MM.1S (cell line): ENCODE measurements at regions not wholly inside any gene's neighbourhood (a gene's known extent, or its start where the extent isn't known, plus 50 kb on each side); places are given as distances from the start of the nearest gene placed in this dataset.

Experiments
- DNase-seq: peaks from one replicate; pipeline ENCODE4 v3.0.0-alpha.2; 2015
- H2AFZ ChIP-seq: fragments of 300-600 bp; sonication (generic); 2 replicates; pipeline ENCODE4 v1.6.0; 2016; ENCODE audit warnings: antibody characterized with exemption, low read length
- H3F3A ChIP-seq: fragments of 300-600 bp; sonication (generic); 2 replicates; pipeline ENCODE4 v1.6.1; 2016; ENCODE audit warnings: mild to moderate bottlenecking, antibody characterized with exemption, low read length, moderate library complexity, mixed read lengths; ENCODE audit not compliant: insufficient read depth
- H3K27ac ChIP-seq: fragments of 300-600 bp; sonication (generic); 2 replicates; pipeline ENCODE4 v1.5.1; 2016; ENCODE audit warnings: mild to moderate bottlenecking, low read length
- H3K27me3 ChIP-seq: fragments of 300-600 bp; sonication (generic); replicated peaks from 2 replicates; pipeline ENCODE4 v1.6.0; 2016; ENCODE audit warnings: low read length; ENCODE audit not compliant: insufficient read depth
- H3K36me3 ChIP-seq: fragments of 300-600 bp; sonication (generic); replicated peaks from 2 replicates; pipeline ENCODE4 v1.6.1; 2016; ENCODE audit warnings: mild to moderate bottlenecking, low read length, mixed read lengths; ENCODE audit not compliant: insufficient read depth
- H3K4me1 ChIP-seq: fragments of 300-600 bp; sonication (generic); 2 replicates; pipeline ENCODE4 v1.6.1; 2016; ENCODE audit warnings: low read length, mixed read lengths
- H3K4me2 ChIP-seq: fragments of 300-600 bp; sonication (generic); 2 replicates; pipeline ENCODE4 v1.6.0; 2016; ENCODE audit warnings: low read depth, low read length
- H3K4me3 ChIP-seq: fragments of 300-600 bp; sonication (generic); 2 replicates; pipeline ENCODE4 v1.5.1; 2016; ENCODE audit warnings: low read length, mixed read lengths
- H3K79me2 ChIP-seq: fragments of 300-600 bp; sonication (generic); 2 replicates; pipeline ENCODE4 v1.6.1; 2016; ENCODE audit warnings: mixed run types, low read length, mixed read lengths
- H3K9ac ChIP-seq: fragments of 300-600 bp; sonication (generic); 2 replicates; pipeline ENCODE4 v1.6.1; 2016; ENCODE audit warnings: low read length, mixed read lengths
- H3K9me2 ChIP-seq: fragments of 300-600 bp; sonication (generic); replicated peaks from 2 replicates; pipeline ENCODE4 v1.6.1; 2016; ENCODE audit warnings: mild to moderate bottlenecking, low read length, mixed read lengths; ENCODE audit not compliant: insufficient read depth
- H3K9me3 ChIP-seq: fragments of 300-600 bp; sonication (generic); replicated peaks from 2 replicates; pipeline ENCODE4 v1.6.1; 2016; ENCODE audit warnings: mild to moderate bottlenecking, low read length, mixed read lengths; ENCODE audit not compliant: insufficient read depth
- H4K20me1 ChIP-seq: fragments of 300-600 bp; sonication (generic); 2 replicates; pipeline ENCODE4 v1.6.1; 2016; ENCODE audit warnings: mild to moderate bottlenecking, low read length, moderate library complexity, mixed read lengths; ENCODE audit not compliant: insufficient read depth
- EZH2 ChIP-seq: fragments of 300-600 bp; sonication (generic); optimal IDR thresholded peaks from 2 replicates; pipeline ENCODE3; 2017; ENCODE audit warnings: low read depth, mild to moderate bottlenecking, antibody characterized with exemption, low read length, mixed read lengths
- EZH2phosphoT487 ChIP-seq: fragments of 300-600 bp; sonication (generic); IDR thresholded peaks from 2 replicates; pipeline ENCODE4 v1.6.1; 2018; ENCODE audit warnings: antibody characterized with exemption, low read length
- TF ChIP-seq, protein P1 (sequence below): fragments of 300-600 bp; sonication (generic); IDR thresholded peaks from 2 replicates; pipeline ENCODE4 v1.5.1; 2016; ENCODE audit warnings: antibody characterized with exemption, low read length, mixed read lengths

DNA sequence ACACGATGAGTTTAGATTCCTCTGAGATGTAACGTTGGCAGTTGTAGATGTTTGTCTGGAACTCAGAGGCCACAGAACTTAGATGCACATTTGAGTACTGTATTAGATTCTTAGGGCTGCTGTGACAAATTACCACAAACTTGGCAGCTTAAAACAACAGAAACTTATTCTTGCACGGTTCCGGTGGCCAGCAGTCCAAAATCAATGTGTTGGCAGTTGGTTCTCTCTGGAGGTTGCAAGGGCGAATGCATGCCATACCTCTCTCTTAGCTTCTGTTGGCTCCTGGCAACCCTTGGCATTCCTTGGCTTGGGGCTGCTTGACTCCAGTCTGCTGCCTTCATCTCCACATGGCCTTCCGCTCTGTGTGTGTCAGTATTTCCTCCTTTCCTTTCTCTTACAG is 118.9 kb downstream of the C12orf75 start:
- H3K4me3 ChIP-seq, result no peak overlapping the region
- no peaks in the 10 kb centered on the region for H3K36me3 ChIP-seq
- H3K4me1 ChIP-seq, result no peaks in the 10 kb centered on the region
- no peak overlapping the region for H3K27ac ChIP-seq
- DNase-seq, result no peak
- no peaks in the 10 kb centered on the region for H3K27me3 ChIP-seq
- TF ChIP-seq, protein P1, sequence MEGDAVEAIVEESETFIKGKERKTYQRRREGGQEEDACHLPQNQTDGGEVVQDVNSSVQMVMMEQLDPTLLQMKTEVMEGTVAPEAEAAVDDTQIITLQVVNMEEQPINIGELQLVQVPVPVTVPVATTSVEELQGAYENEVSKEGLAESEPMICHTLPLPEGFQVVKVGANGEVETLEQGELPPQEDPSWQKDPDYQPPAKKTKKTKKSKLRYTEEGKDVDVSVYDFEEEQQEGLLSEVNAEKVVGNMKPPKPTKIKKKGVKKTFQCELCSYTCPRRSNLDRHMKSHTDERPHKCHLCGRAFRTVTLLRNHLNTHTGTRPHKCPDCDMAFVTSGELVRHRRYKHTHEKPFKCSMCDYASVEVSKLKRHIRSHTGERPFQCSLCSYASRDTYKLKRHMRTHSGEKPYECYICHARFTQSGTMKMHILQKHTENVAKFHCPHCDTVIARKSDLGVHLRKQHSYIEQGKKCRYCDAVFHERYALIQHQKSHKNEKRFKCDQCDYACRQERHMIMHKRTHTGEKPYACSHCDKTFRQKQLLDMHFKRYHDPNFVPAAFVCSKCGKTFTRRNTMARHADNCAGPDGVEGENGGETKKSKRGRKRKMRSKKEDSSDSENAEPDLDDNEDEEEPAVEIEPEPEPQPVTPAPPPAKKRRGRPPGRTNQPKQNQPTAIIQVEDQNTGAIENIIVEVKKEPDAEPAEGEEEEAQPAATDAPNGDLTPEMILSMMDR, result no peak
- TF ChIP-seq EZH2 (no peak), EZH2phosphoT487 (no peak)
- H3F3A ChIP-seq, result no peaks in the 10 kb centered on the region
- no peak overlapping the region for H3K9ac ChIP-seq
- no peaks in the 10 kb centered on the region for H3K9me3 ChIP-seq
- no peaks in the 10 kb centered on the region for H3K79me2 ChIP-seq
- no peaks in the 10 kb centered on the region for H3K9me2 ChIP-seq
- H2AFZ ChIP-seq, result no peak overlapping the region
- no peaks in the 10 kb centered on the region for H4K20me1 ChIP-seq
- H3K4me2 ChIP-seq, result no peak overlapping the region

DNA sequence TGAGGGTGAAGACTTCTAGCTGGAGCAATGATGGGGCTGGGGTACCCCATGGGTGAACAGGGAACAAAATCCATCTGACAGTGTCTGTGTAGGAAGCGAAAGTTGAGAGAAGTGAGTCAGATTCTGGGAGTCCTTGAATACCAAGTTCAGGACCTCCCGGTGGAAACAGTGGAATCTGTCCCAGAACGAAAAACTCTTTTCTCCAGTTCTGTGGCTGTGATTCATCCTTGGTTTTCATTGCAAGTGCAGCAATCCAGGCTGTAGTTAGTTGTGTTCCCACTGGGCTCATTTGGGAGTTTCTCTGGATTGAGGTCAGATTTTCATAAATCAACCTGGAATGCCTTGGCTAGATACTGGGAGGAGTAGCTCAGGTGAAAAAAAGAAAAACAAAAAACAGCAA is 120.7 kb downstream of the C12orf75 start:
- H3K9ac ChIP-seq, result no peak overlapping the region
- H3K4me2 ChIP-seq, result no peak overlapping the region
- no peaks in the 10 kb centered on the region for H3K36me3 ChIP-seq
- no peaks in the 10 kb centered on the region for H3K9me2 ChIP-seq
- no peak for DNase-seq
- no peaks in the 10 kb centered on the region for H4K20me1 ChIP-seq
- TF ChIP-seq, protein P1, result no peak
- no peak for TF ChIP-seq EZH2phosphoT487
- no peaks in the 10 kb centered on the region for H3K27me3 ChIP-seq
- no peak overlapping the region for H3K4me3 ChIP-seq
- H2AFZ ChIP-seq, result no peak overlapping the region
- no peaks in the 10 kb centered on the region for H3F3A ChIP-seq
- H3K4me1 ChIP-seq, result no peaks in the 10 kb centered on the region
- no peak overlapping the region for H3K27ac ChIP-seq
- H3K9me3 ChIP-seq, result no peaks in the 10 kb centered on the region
- no peaks in the 10 kb centered on the region for H3K79me2 ChIP-seq

DNA sequence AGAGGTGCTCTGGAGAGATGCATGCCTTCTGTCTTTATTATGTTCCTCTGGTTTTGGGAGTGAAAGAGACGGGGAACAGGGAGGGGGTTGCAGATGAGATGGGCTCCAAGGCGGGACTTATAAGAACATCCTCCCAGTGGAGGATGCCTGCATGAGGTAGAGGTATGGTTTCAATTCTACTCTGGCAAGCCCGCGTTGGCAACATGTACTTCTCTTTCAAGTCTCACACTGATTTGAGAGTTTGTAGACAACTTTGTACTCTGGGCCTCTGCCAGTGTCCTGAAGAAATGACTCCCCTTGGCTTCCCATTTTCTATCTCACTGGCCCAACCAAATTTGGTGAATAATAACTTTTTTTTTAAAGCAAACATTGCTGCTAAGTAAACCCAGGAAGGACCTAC is 121.3 kb downstream of the C12orf75 start:
- no peak for DNase-seq
- no peaks in the 10 kb centered on the region for H3K27me3 ChIP-seq

More for the DNA sequence above, 121.3 kb downstream of the C12orf75 start:
- Histone ChIP-seq H3K9me2 (no peaks in the 10 kb centered on the region), H3K9me3 (no peaks in the 10 kb centered on the region), H3F3A (no peaks in the 10 kb centered on the region), H3K27ac (no peak overlapping the region), H2AFZ (no peak overlapping the region), H3K9ac (no peak overlapping the region), H3K4me2 (no peak overlapping the region), H3K4me3 (no peak overlapping the region), H3K36me3 (no peaks in the 10 kb centered on the region), H3K79me2 (no peaks in the 10 kb centered on the region), H3K4me1 (no peaks in the 10 kb centered on the region), H4K20me1 (no peaks in the 10 kb centered on the region)
- TF ChIP-seq, protein P1, result no peak
- TF ChIP-seq EZH2phosphoT487 (no peak), EZH2 (no peak)
